GM13977 (cell line): ENCODE measurements at regions not wholly inside any gene's neighbourhood (a gene's known extent, or its start where the extent isn't known, plus 50 kb on each side); places are given as distances from the start of the nearest gene placed in this dataset.

Experiments
- DNase-seq: peaks from one replicate; pipeline ENCODE4 v3.0.0; 2012; ENCODE audit warnings: low spot score
- in situ Hi-C: fragments of 300-500 bp; cut with MboI; formaldehyde crosslinking; loops from one replicate; pipeline ENCODE4 v1.12.0; 2022; ENCODE audit warnings: low sequenced_read_pairs, low pct_unique_long_range_greater_than_20kb, mixed read lengths, inconsistent platforms; ENCODE audit not compliant: unreplicated experiment
- TF ChIP-seq, protein P1 (sequence below): IDR thresholded peaks from 2 replicates; pipeline ENCODE4 v1.5.1; 2012; ENCODE audit warnings: mild to moderate bottlenecking, control low read depth; ENCODE audit not compliant: insufficient read depth; ENCODE audit errors: extremely low read depth, missing control alignments

DNA sequence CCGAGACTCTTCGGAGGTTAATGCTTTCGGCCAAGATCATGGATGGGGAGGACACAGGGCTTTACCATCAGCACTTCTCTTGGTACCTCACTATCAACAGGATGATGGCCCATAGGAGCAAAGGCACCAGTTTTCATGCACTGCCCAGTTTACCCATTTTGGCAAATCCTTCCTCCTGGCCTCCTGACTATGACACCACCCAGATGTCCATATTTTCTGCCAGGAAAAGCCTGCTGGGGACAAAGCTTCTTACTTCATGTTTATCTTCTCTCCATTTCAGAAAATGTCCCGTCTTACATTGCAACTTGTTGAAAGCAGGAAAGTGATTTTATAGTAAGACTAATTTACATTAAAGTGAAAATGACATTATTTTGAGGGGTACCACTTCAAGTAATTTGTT lies 61.4 kb upstream of the GAS1 start:
- TF ChIP-seq, protein P1, sequence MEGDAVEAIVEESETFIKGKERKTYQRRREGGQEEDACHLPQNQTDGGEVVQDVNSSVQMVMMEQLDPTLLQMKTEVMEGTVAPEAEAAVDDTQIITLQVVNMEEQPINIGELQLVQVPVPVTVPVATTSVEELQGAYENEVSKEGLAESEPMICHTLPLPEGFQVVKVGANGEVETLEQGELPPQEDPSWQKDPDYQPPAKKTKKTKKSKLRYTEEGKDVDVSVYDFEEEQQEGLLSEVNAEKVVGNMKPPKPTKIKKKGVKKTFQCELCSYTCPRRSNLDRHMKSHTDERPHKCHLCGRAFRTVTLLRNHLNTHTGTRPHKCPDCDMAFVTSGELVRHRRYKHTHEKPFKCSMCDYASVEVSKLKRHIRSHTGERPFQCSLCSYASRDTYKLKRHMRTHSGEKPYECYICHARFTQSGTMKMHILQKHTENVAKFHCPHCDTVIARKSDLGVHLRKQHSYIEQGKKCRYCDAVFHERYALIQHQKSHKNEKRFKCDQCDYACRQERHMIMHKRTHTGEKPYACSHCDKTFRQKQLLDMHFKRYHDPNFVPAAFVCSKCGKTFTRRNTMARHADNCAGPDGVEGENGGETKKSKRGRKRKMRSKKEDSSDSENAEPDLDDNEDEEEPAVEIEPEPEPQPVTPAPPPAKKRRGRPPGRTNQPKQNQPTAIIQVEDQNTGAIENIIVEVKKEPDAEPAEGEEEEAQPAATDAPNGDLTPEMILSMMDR: no peak
- DNase-seq: no peak
- in situ Hi-C loops: no loop called here

GRCh38 chr9:87010626-87011025 lies 63.3 kb upstream of the GAS1 start:
- TF ChIP-seq, protein P1: no peak
- no peak for DNase-seq
- in situ Hi-C loops: no loop called here

- TF ChIP-seq, protein P1: no peak
- in situ Hi-C loops: no loop called here
- DNase-seq: no peak
Observed at GRCh38 chr9:87011551-87011950, 64.2 kb upstream of the GAS1 start.

DNA sequence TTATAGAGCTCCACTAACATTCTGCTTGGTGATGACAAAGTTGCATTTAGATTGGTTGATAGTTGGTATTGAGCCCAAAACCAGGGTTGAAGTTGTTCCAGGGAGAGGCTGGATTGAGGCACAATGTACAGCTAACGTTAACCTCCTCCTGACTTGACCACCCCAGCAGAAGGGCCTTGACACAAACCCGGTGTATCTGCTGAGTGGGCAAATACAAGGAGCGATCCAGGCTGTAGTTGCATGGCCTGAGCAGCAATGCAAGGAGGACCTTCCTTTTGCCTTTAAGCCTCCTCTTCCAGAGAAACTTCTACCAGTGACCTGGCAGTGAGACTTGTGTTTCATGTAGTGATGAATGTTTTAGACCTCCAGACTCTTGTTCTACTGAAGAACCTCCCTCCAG lies 66.2 kb upstream of the GAS1 start:
- in situ Hi-C loops: no loop called here
- DNase-seq: no peak
- TF ChIP-seq, protein P1: no peak

GRCh38 chr9:87014436-87014835 lies 67.1 kb upstream of the GAS1 start:
- DNase-seq: no peak
- TF ChIP-seq, protein P1: no peak
- in situ Hi-C loops: no loop called here

DNA sequence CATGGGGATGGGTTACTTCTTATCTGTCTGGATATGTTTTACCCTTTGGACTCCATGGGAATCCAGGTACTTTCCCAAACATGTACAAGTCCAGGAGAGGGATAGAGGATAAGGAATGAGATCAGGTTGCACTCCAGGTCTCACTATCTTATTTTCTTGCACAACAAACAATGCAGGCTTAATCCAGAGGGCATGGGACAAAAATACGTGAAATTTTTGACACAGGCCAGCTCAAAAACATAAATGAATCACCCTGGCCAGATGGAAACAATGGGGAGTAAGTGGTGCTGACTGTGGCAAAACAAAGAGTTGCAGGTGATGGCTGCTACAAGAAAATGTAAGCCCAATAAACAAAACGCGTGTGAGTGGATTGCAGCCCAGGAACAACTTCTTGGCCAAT lies 69.4 kb upstream of the GAS1 start:
- DNase-seq: no peak
- in situ Hi-C loops: no loop called here
- TF ChIP-seq, protein P1: no peak
